Liver (tissue), 8 donors: ENCODE measurements at regions not wholly inside any gene's neighbourhood (a gene's known extent, or its start where the extent isn't known, plus 50 kb on each side); places are given as distances from the start of the nearest gene placed in this dataset.

Experiments used
- DNase-seq: peaks from one replicate; pipeline ENCODE4 v3.0.0-alpha.2; 2017; ENCODE audit warnings: low spot score
- H3K27ac ChIP-seq, 2 donors: one replicate each; pipeline ENCODE4 v1.7.0; 2013; ENCODE audit warnings: inconsistent platforms in 2 of 2, low read length in 2 of 2, control low read depth in 1 of 2, low read depth in 1 of 2, mild to moderate bottlenecking in 1 of 2
- H3K27me3 ChIP-seq, 4 donors: one replicate each; pipeline versions ENCODE4 v1.6.1 to v1.7.0; 2013; ENCODE audit warnings: low read length in 3 of 4, inconsistent platforms in 1 of 4, mild to moderate bottlenecking in 1 of 4, moderate library complexity in 1 of 4; ENCODE audit not compliant: control insufficient read depth in 4 of 4, insufficient read depth in 4 of 4
- H3K36me3 ChIP-seq, 4 donors: one replicate each; pipeline versions ENCODE4 v1.6.1 to v1.7.0; 2013; ENCODE audit warnings: low read length in 3 of 4, mild to moderate bottlenecking in 3 of 4, low read depth in 1 of 4, moderate library complexity in 1 of 4; ENCODE audit not compliant: control insufficient read depth in 4 of 4, insufficient read depth in 3 of 4
- H3K4me1 ChIP-seq, 4 donors: one replicate each; pipeline versions ENCODE4 v1.6.1 to v1.7.0; 2013; ENCODE audit warnings: low read length in 3 of 4, mild to moderate bottlenecking in 3 of 4, moderate library complexity in 1 of 4; ENCODE audit not compliant: control insufficient read depth in 4 of 4, insufficient read depth in 4 of 4
- H3K4me3 ChIP-seq, 3 donors: one replicate each; pipeline versions ENCODE4 v1.6.1 to v1.7.0; 2013; ENCODE audit warnings: low read length in 3 of 3, control low read depth in 1 of 3, low read depth in 1 of 3, mild to moderate bottlenecking in 1 of 3
- H3K9ac ChIP-seq, 2 donors: one replicate each; pipeline ENCODE4 v1.7.0; 2013; ENCODE audit warnings: low read length in 2 of 2, mild to moderate bottlenecking in 2 of 2, moderate library complexity in 2 of 2, control low read depth in 1 of 2, low read depth in 1 of 2
- H3K9me3 ChIP-seq, 4 donors: one replicate each; pipeline versions ENCODE4 v1.6.1 to v1.7.0; 2013; ENCODE audit warnings: low read length in 3 of 4; ENCODE audit not compliant: control insufficient read depth in 4 of 4
- EGR1 ChIP-seq, 2 donors: IDR thresholded peaks; 2 replicates each; pipeline ENCODE4 v1.6.1; 2016 to 2018; ENCODE audit warnings: antibody characterized with exemption in 2 of 2, low read depth in 2 of 2
- FOXA1 ChIP-seq: IDR thresholded peaks from 2 replicates; pipeline ENCODE4 v1.6.1; 2016; ENCODE audit warnings: antibody characterized with exemption
- FOXA2 ChIP-seq: IDR thresholded peaks from 2 replicates; pipeline ENCODE4 v1.6.1; 2016; ENCODE audit warnings: antibody characterized with exemption
- HNF4G ChIP-seq: IDR thresholded peaks from 2 replicates; pipeline ENCODE4 v1.6.1; 2016; ENCODE audit warnings: antibody characterized with exemption
- JUND ChIP-seq, 2 donors: IDR thresholded peaks; 2 replicates each; pipeline ENCODE4 v1.6.1; 2016; ENCODE audit warnings: antibody characterized with exemption in 2 of 2
- MAX ChIP-seq: IDR thresholded peaks from 2 replicates; pipeline ENCODE4 v1.6.1; 2016; ENCODE audit warnings: antibody characterized with exemption
- RXRA ChIP-seq, 2 donors: IDR thresholded peaks; 2 replicates each; pipeline ENCODE4 v1.6.1; 2017 to 2018; ENCODE audit warnings: antibody characterized with exemption in 2 of 2, mild to moderate bottlenecking in 1 of 2
- TAF1 ChIP-seq: conservative IDR thresholded peaks from 2 replicates; pipeline ENCODE4 v1.6.1; 2016; ENCODE audit warnings: antibody characterized with exemption, mild to moderate bottlenecking
- YY1 ChIP-seq: IDR thresholded peaks from 2 replicates; pipeline ENCODE4 v1.6.1; 2016; ENCODE audit warnings: antibody characterized with exemption, mild to moderate bottlenecking
- ZBTB33 ChIP-seq: IDR thresholded peaks from 2 replicates; pipeline ENCODE4 v1.6.1; 2016; ENCODE audit warnings: antibody characterized with exemption
- WGBS: extraction: QIAGEN DNeasy Blood & Tissue Kit; methylation state at CpG from one replicate; pipeline ENCODE4 v1.1.7; 2013; 5-methylcytosine and 5-hydroxymethylcytosine counted together
- TF ChIP-seq, protein P1 (sequence below): IDR thresholded peaks from 2 replicates; pipeline ENCODE4 v1.6.1; 2016; ENCODE audit warnings: antibody characterized with exemption
- TF ChIP-seq, protein P2 (sequence below): fragments of 150-350 bp; IDR thresholded peaks from 2 replicates; pipeline ENCODE4 v1.5.1; 2017; ENCODE audit warnings: improper control_type of control experiment, low read depth, low read length; ENCODE audit not compliant: missing input control
- donor health status: healthy.
- donor health status: healthy.
- donor health status: healthy.
- donor health status: healthy.
- donor health status: healthy.

- H3K9ac ChIP-seq: no peak overlapping the region
- no peak for TF ChIP-seq FOXA2
- TF ChIP-seq FOXA1: no peak
- TF ChIP-seq RXRA (IDR thresholded peaks at IDR 0.05): no peak
- no peak for TF ChIP-seq JUND (IDR thresholded peaks at IDR 0.05)
- TF ChIP-seq TAF1: no peak
- TF ChIP-seq, protein P1, sequence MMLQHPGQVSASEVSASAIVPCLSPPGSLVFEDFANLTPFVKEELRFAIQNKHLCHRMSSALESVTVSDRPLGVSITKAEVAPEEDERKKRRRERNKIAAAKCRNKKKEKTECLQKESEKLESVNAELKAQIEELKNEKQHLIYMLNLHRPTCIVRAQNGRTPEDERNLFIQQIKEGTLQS: no peak
- TF ChIP-seq EGR1 (IDR thresholded peaks at IDR 0.05; ENCODE audit: low read depth in 2 of 2): no peak
- TF ChIP-seq YY1: no peak
- 84% methylated on average over 9 of the region's 9 CpGs for WGBS
Observed at GRCh38 chr5:51275428-51275827, 107.8 kb upstream of the ISL1 start.

DNA sequence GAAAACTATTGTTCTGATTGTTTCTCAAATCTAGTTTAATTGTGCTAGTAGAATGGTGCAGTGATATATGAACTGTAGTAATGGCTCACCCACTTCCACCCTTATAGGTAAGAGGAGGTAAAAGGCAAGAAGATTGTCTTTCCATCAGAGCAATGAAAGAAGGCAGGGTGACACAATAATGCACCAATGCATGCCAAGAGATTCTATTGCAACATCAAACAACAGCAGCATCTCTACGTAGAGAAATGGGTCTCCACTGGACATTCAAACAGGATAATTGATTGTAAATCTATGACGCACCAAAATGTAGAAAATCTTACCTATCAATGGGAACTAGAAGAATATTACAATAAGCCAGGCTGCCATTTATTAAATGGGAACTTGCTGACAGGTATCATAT is 107.0 kb upstream of the ISL1 start:
- no peaks in the 10 kb centered on the region for H3K36me3 ChIP-seq
- H3K4me3 ChIP-seq: no peak overlapping the region
- no peak for DNase-seq
- peaks cover 0 to 3% (median under 1%) of the 10 kb centered on the region in 4 donors for H3K27me3 ChIP-seq
- H3K4me1 ChIP-seq: no peaks in the 10 kb centered on the region
- TF ChIP-seq MAX (no peak), HNF4G (no peak), YY1 (no peak)
- WGBS: 69% methylated on average over 2 of the region's 2 CpGs
- no peaks in the 10 kb centered on the region for H3K9me3 ChIP-seq
- no peak overlapping the region for H3K9ac ChIP-seq
- H3K27ac ChIP-seq: no peak overlapping the region

More at GRCh38 chr5:51275428-51275827, 107.8 kb upstream of the ISL1 start:
- Histone ChIP-seq H3K4me1 (no peaks in the 10 kb centered on the region), H3K36me3 (no peaks in the 10 kb centered on the region), H3K27me3 (peaks cover 0 to 4% (median under 1%) of the 10 kb centered on the region in 4 donors), H3K9me3 (no peaks in the 10 kb centered on the region), H3K27ac (no peak overlapping the region), H3K4me3 (no peak overlapping the region)
- DNase-seq: no peak

DNA sequence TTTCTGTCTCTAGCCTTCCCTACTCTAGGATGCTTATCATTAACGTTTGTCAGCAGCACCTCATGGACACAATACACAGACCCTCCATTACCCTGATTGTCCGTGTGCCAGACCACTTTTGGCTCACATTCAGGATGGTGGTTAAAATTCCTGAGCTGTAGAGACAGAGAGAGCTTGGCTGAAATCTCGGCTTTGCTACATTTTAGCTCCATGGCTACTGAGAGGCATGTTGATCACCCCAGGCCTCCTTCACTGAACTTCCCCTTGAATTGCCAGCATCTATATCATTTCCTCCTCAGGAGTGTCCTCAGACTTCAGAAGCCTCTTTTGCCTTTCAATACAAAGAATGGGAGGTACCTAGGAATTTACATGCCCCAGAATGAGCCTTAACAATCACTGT is 104.7 kb upstream of the ISL1 start:
- DNase-seq: no peak
- Histone ChIP-seq H3K27me3 (peaks cover 0 to 2% (median 0%) of the 10 kb centered on the region in 4 donors), H3K36me3 (no peaks in the 10 kb centered on the region), H3K9me3 (no peaks in the 10 kb centered on the region), H3K4me3 (no peak overlapping the region), H3K9ac (no peak overlapping the region), H3K27ac (no peak overlapping the region), H3K4me1 (no peaks in the 10 kb centered on the region)
- TF ChIP-seq EGR1 (IDR thresholded peaks at IDR 0.05; ENCODE audit: low read depth in 2 of 2): no peak
- TF ChIP-seq ZBTB33: no peak
- TF ChIP-seq, protein P2, sequence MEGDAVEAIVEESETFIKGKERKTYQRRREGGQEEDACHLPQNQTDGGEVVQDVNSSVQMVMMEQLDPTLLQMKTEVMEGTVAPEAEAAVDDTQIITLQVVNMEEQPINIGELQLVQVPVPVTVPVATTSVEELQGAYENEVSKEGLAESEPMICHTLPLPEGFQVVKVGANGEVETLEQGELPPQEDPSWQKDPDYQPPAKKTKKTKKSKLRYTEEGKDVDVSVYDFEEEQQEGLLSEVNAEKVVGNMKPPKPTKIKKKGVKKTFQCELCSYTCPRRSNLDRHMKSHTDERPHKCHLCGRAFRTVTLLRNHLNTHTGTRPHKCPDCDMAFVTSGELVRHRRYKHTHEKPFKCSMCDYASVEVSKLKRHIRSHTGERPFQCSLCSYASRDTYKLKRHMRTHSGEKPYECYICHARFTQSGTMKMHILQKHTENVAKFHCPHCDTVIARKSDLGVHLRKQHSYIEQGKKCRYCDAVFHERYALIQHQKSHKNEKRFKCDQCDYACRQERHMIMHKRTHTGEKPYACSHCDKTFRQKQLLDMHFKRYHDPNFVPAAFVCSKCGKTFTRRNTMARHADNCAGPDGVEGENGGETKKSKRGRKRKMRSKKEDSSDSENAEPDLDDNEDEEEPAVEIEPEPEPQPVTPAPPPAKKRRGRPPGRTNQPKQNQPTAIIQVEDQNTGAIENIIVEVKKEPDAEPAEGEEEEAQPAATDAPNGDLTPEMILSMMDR: no peak
- 27% methylated on average over 3 of the region's 3 CpGs for WGBS
